GM18505 (cell line): ENCODE measurements at regions not wholly inside any gene's neighbourhood (a gene's known extent, or its start where the extent isn't known, plus 50 kb on each side); places are given as distances from the start of the nearest gene placed in this dataset.

Experiments
- ATAC-seq: cut with Tn5 transposase; IDR thresholded peaks from one replicate; pipeline ENCODE4 v1.9.1; 2021; ENCODE audit not compliant: unreplicated experiment
- POLR2A ChIP-seq: IDR thresholded peaks from 4 replicates; pipeline ENCODE4 v1.6.1; 2011; ENCODE audit warnings: borderline replicate concordance; ENCODE audit not compliant: insufficient read depth, insufficient read length; ENCODE audit errors: extremely low read depth

DNA sequence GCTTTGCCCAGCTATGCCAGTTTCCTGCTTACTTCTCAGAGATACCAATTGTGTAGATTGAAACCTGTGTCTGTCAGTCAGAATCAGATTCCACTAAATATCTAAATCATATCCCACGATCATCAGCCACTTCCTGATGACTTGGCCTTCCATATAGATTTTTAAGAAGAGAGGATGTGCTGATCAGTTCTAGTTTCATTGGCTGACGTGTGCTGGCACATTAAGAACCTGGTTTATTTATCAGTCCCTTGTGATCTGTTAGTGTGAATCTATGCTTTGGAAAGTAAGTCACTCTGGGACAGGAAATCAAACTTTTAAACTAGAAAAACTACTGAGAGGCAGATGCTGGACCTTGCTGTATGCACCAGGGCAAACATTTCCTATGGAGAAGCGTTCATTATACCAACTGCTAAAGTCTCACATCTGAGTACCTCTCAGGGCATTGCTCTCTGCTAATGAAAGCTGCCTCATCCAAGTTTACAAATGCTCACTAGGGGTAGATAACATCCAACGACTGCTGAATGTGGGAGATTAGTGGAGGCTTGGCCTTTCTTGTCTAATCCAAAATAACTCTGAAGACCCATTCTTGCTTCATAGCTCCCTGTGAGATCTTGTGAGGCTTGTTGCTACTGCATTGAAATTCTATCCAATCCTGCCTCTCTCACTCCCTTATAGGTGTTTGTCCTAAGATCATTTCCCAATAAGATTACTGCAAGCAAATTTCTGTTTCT is 109.1 kb downstream of the ARL4A start:
- ATAC-seq = no peak
- no peak for TF ChIP-seq POLR2A

DNA sequence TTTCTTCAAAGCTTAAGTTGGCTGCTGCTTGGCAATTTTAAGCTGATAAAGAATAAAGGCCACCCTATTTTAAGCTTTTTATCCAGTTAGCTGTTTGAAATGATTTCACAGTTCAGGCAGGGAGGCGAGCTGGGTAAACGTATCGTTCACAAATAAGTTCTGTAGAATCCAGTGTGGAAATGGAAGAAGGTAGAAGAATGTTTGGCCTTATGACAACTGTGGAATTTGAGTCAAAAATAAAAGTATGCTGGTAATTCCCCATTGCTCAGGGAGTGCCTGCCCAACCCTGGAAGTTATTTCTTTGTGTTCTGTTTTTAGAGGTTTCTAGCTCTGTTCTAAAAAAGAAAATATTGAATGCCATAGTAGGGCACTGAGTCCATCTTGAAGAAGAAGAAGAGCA is 113.1 kb downstream of the ARL4A start:
- no peak for TF ChIP-seq POLR2A

DNA sequence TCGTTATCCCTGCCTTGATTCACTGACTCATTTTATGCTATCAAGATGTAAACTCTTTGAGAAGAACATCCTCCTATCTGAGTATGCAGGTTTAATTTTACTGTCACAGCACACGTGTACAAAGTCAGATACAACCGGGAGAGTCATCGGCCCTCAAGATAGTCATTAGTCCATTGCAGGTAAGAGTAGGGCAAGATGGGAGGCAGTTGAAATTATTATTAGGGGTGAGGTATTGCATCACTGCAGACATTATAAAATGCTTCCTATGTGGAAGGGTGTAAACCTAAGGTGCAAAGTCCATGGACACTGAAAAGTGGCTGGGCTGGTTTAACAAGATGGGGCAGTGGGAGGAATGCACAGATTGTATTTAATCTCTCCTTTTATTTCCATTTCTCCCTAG is 113.7 kb downstream of the ARL4A start:
- TF ChIP-seq POLR2A = no peak
- no peak for ATAC-seq

More for the DNA sequence above, 113.1 kb downstream of the ARL4A start:
- ATAC-seq = no peak

DNA sequence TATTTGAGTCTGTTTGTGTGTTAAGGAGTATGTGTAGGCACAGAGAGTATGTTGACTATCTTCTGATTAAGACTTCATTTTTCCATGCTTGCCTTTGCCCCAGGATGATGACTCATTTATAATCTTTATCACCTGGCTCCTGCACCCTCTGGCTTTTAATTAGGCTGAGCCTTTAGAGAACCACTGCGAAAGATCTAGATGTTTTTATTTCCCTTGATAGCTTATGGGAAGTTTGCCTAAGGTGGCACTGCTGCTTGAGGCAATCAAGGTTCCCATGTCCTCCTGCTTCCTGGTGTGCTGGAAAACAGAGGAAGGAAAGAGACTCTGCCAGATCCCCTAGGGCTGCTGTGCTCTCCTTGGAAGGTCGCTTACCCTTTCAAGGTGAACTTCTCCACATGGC is 114.6 kb downstream of the ARL4A start:
- no peak for TF ChIP-seq POLR2A
- no peak for ATAC-seq

DNA sequence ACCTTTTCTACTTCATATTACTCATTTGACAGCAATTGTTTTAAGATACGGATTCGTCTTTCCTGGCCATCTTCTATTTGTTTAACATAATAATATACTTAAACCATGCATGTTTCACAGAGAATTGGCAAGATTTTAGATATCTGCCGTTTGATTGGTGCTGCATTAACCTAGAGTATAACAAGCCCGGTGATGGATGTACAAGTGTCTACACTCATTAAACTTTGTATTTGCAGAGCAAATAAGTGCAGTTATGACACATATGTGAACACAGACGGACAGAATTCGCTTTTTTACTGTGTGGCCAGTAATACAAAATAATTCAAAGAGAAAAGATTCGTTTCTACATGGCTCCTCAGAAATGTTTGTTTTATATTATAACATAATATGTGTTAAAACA is 116.1 kb downstream of the ARL4A start:
- TF ChIP-seq POLR2A = no peak
- ATAC-seq = no peak

DNA sequence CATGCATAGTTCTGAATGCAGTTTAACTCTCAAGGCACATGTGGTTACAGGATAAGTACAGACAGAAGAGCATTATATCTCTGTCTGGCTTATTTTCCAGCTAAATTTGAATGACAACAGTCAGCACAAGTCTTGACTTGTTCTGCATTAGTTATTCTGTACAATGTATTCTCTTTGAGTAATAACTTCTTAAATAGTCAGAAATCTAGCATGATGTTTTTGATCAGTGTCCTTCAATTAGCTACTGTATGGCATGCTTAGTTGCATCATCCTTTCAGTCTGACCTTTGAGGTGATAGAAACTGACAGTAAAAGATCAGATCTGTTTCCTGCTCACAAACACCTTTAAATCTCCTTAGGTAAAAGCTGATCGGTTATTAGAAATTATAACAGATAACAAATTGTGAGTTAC is 118.1 kb downstream of the ARL4A start:
- no peak for TF ChIP-seq POLR2A
- no peak for ATAC-seq

DNA sequence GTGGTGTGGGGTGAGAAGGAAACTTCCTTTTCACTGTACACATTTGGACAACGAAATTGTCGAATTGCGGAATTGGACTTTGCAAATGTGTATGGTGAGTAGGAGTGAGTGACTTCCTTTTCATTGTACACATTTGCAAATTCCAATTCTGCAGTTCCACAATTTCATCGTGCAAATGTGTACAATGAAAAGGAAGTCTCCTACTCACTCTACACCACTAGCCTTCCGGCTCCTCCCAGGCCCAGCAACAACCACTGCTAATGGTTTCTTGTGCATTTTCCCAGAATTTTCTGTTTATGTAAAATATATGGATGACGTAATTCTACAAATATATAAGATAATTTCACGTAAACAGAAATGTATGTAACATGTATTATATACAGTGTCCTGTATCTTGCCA is 118.5 kb downstream of the ARL4A start:
- no peak for TF ChIP-seq POLR2A
- ATAC-seq = no peak

DNA sequence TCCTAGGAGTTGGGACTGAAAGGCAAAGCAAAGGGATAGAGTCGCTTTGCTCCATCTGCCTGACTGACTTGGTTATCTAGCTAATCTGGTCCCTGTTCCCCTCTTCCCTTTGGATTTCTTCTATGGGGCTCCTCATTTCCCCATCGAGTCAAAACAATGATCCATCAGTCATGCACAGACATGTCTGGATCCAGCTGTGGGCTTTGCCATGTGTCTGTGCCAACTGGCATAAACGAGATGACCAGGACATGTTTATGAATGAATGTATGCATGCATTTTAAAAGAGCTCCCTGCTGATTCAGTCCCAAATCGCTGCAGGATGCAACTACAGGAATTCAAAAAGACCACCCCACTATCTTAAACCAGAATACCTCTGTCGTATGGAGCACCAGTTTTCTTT is 122.0 kb downstream of the ARL4A start:
- no peak for ATAC-seq
- no peak for TF ChIP-seq POLR2A

DNA sequence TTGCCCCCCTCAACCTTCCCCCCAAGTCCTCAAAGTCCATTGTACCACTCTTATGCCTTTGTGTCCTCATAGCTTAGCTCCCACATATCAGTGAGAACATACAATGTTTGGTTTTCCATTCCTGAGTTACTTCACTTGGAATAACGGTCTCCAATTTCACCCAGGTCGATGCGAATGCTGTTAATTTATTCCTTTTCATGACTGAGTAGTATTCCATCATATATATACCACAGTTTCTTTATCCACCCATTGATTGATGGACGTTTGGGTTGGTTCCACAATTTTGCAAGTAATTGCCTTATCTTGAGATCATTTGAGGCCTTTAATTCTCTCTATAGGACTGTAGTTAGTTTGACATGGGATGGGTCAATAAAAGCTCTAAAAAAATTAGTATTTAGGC is 124.7 kb downstream of the ARL4A start:
- TF ChIP-seq POLR2A = no peak
- no peak for ATAC-seq

DNA sequence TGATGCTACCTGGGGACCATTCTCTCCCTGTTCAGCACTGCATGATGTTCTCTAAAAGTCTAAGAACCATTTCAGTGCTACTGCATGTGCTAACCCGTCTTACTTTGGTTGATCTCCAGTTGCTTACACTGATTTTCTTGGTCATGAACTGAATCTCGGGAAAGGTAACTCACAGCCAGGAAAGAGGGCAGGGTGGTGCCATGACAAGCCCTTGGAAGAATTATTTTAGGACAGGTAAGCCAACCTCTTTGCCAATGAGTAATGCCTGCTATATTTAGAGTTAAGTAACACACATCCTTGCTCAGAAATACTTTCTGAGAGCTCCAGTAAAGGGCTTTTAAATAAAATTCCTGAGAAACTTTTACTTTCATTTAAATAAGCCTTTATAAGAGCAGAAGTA is 126.7 kb downstream of the ARL4A start:
- no peak for ATAC-seq
- no peak for TF ChIP-seq POLR2A

DNA sequence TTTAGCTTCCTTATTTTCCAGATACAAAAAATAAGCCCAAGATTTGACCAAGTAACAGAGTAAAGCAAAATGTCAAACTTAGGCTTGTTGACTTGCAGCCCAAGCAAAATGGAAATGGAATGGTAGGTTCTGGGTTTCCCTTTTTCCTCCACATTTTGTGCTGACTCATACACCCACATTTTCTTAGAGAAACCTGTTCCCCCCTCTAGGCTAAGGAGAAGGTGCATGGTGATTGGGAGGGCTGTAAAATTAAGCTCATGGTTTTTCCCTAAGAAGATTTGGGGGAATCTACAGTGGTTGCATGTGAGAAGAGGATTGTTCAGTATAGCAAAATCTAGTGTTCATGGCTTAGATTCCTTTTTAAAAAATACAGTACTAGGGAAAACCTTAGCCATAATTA is 127.4 kb downstream of the ARL4A start:
- ATAC-seq = no peak
- no peak for TF ChIP-seq POLR2A

DNA sequence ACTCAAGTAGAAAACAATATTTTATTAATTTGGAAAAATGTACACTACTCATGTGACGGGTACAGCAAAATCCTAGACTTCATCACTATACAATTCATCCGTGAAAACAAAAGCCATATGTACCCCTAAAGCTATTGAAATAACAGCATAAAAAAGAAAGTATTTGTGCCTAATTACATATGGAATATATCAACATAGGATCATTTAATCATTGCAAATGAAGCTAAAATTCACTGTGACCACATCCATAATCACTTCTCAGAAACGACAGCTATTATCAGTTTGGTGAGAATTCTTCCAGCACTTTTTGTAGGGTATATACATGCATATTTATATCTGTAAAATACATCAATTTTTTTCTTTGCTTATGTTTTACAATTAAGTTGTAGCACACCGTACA is 128.0 kb downstream of the ARL4A start:
- no peak for TF ChIP-seq POLR2A
- ATAC-seq = no peak

DNA sequence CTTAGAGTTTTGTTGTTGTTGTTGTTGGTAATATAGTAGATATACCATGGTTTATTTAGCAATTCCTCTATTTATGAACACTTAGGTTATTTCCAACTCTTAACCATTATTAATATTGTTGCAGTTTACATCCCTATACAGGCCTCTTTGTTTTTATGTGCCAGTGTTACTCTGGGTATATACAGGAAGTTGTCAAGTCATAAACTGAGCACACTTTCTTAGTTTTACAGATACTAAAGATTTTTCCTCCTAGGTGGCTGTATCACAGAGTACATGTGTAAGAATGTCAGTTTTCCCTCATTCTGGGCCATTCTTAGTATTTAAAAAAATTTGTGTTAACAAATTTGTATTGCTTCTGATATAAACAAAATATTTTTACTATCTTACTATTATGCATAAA is 128.4 kb downstream of the ARL4A start:
- no peak for TF ChIP-seq POLR2A
- ATAC-seq = no peak

DNA sequence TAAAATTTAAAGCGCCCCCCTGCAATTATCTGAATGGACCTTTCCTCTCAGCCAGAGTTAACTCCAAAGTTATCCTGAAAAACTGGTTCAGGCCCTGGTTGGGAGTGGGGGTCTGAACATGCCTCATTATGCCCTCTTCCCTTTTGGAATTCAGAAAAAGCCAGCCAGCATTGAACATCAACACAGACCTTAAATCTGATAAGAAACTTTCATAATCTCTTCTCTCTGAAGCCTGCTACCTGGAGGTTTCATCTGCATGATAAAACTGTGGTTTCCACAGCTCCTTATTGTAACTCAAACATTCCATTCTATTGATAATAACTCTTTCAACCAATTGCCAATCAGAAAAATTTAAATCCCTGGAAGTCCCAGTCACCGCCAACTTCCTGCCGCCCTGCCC is 133.3 kb downstream of the ARL4A start:
- no peak for TF ChIP-seq POLR2A
- ATAC-seq = no peak

DNA sequence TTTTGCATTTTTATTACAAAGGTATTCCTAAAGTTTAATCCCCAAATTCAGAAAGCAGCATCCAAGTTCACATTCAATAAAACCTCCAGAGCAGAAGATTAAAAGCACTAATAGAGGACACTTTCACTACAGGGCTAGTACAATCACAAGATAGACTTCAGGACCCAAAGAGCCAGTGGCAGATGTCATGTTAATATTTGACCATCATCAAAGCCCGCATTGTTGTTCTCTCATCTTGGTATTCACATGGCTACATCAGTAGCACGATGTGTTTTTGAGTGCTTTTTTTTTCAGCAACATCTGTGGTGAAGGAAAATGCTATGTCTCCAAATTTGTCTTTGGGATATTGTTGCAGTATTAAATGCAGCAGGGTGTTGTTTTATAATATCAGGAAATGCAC is 134.3 kb downstream of the ARL4A start:
- no peak for ATAC-seq
- TF ChIP-seq POLR2A = no peak
